ENCODE measurements at regions not wholly inside any gene's neighbourhood (a gene's known extent, or its start where the extent isn't known, plus 50 kb on each side); places are given as distances from the start of the nearest gene placed in this dataset.

- TF ChIP-seq POLR2A (IDR thresholded peaks at IDR 0.05; ENCODE audit: low read depth, low read length) (no peak), POLR2AphosphoS5 (IDR thresholded peaks at IDR 0.05; ENCODE audit: low read depth, low read length) (no peak), TAF1 (IDR thresholded peaks at IDR 0.05; ENCODE audit: low read depth, low read length) (no peak), SPI1 (IDR thresholded peaks at IDR 0.05; ENCODE audit: low read depth, low read length) (no peak), POU2F2 (IDR thresholded peaks at IDR 0.05; ENCODE audit: low read depth, low read length) (no peak)
Measured at GRCh38 chr1:73736125-73736524, 461.9 kb downstream of the LRRIQ3 start.
